IMR-90 (cell line): ENCODE measurements at regions not wholly inside any gene's neighbourhood (a gene's known extent, or its start where the extent isn't known, plus 50 kb on each side); places are given as distances from the start of the nearest gene placed in this dataset.

Source experiments
- CEBPB ChIP-seq: IDR thresholded peaks from 2 replicates; pipeline ENCODE4 v1.6.1; 2012; ENCODE audit warnings: low read depth, low read length, improper control_type of control experiment
- MAFK ChIP-seq: IDR thresholded peaks from 2 replicates; pipeline ENCODE4 v1.6.1; 2012; ENCODE audit warnings: low read depth, low read length, improper control_type of control experiment
- MAZ ChIP-seq: IDR thresholded peaks from 2 replicates; pipeline ENCODE4 v1.6.1; 2012; ENCODE audit warnings: low read depth, mild to moderate bottlenecking, low read length, improper control_type of control experiment, moderate library complexity, borderline replicate concordance
- NFE2L2 ChIP-seq: fragments of 150-350 bp; IDR thresholded peaks from 2 replicates; pipeline ENCODE4 v1.6.1; 2016; ENCODE audit warnings: low read depth, mild to moderate bottlenecking, low read length
- POLR2A ChIP-seq: IDR thresholded peaks from 2 replicates; pipeline ENCODE4 v1.6.1; 2012; ENCODE audit warnings: mild to moderate bottlenecking, low read depth, low read length
- RAD21 ChIP-seq: IDR thresholded peaks from 2 replicates; pipeline ENCODE4 v1.6.1; 2012; ENCODE audit warnings: low read length, improper control_type of control experiment
- RCOR1 ChIP-seq: IDR thresholded peaks from 2 replicates; pipeline ENCODE4 v1.6.1; 2012; ENCODE audit warnings: mild to moderate bottlenecking, low read length, improper control_type of control experiment; ENCODE audit not compliant: insufficient replicate concordance
- RFX5 ChIP-seq: IDR thresholded peaks from 2 replicates; pipeline ENCODE4 v1.8.0; 2012; ENCODE audit warnings: low read depth, mild to moderate bottlenecking, low read length, moderate library complexity
- SMC3 ChIP-seq: fragments of 150-350 bp; IDR thresholded peaks from 2 replicates; pipeline ENCODE4 v1.6.1; 2016; ENCODE audit warnings: low read depth, mild to moderate bottlenecking, antibody characterized with exemption, low read length, moderate library complexity
- TF ChIP-seq, protein P1 (sequence below): fragments of 150-350 bp; IDR thresholded peaks from 2 replicates; pipeline ENCODE4 v1.6.1; 2017; ENCODE audit warnings: mild to moderate bottlenecking, antibody characterized with exemption, low read length, low read depth
- TF ChIP-seq, protein P2 (sequence below): conservative IDR thresholded peaks from 2 replicates; pipeline ENCODE4 v1.5.1; 2012; ENCODE audit warnings: mild to moderate bottlenecking, low read depth, low read length, improper control_type of control experiment
- TF ChIP-seq, protein P3 (sequence below): fragments of 150-350 bp; IDR thresholded peaks from 2 replicates; pipeline ENCODE4 v1.6.1; 2016; ENCODE audit warnings: low read depth, mild to moderate bottlenecking, low read length, moderate library complexity, borderline replicate concordance

DNA sequence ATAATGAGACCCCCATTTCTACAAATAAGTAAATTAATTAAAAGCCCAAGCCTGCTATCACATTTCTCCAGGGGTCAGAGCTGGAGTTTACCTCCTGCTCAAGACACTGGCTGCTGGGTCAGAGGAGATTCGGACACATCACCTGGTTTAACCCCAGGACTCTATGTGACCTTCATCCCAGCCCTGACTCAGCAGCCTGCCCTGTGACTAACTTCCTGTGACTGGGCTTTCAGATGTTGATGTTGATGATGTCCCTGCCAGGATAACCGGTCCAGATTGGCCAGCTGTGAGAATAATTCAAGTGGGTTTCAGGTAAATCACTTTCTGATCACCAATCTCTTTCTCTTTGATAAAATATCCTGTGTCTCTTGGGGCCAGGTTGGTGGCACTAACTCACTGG is 102.4 kb upstream of the MAML3 start:
- TF ChIP-seq, protein P1, sequence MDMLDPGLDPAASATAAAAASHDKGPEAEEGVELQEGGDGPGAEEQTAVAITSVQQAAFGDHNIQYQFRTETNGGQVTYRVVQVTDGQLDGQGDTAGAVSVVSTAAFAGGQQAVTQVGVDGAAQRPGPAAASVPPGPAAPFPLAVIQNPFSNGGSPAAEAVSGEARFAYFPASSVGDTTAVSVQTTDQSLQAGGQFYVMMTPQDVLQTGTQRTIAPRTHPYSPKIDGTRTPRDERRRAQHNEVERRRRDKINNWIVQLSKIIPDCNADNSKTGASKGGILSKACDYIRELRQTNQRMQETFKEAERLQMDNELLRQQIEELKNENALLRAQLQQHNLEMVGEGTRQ, result no peak
- TF ChIP-seq, protein P2, sequence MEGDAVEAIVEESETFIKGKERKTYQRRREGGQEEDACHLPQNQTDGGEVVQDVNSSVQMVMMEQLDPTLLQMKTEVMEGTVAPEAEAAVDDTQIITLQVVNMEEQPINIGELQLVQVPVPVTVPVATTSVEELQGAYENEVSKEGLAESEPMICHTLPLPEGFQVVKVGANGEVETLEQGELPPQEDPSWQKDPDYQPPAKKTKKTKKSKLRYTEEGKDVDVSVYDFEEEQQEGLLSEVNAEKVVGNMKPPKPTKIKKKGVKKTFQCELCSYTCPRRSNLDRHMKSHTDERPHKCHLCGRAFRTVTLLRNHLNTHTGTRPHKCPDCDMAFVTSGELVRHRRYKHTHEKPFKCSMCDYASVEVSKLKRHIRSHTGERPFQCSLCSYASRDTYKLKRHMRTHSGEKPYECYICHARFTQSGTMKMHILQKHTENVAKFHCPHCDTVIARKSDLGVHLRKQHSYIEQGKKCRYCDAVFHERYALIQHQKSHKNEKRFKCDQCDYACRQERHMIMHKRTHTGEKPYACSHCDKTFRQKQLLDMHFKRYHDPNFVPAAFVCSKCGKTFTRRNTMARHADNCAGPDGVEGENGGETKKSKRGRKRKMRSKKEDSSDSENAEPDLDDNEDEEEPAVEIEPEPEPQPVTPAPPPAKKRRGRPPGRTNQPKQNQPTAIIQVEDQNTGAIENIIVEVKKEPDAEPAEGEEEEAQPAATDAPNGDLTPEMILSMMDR, result no peak
- TF ChIP-seq POLR2A, result no peak
- TF ChIP-seq CEBPB, result no peak
- no peak for TF ChIP-seq RFX5
- no peak for TF ChIP-seq RAD21
- TF ChIP-seq RCOR1, result no peak
- no peak for TF ChIP-seq SMC3
- TF ChIP-seq MAFK, result peak; percentile 51
- peak; percentile 81 for TF ChIP-seq NFE2L2
- TF ChIP-seq, protein P3, sequence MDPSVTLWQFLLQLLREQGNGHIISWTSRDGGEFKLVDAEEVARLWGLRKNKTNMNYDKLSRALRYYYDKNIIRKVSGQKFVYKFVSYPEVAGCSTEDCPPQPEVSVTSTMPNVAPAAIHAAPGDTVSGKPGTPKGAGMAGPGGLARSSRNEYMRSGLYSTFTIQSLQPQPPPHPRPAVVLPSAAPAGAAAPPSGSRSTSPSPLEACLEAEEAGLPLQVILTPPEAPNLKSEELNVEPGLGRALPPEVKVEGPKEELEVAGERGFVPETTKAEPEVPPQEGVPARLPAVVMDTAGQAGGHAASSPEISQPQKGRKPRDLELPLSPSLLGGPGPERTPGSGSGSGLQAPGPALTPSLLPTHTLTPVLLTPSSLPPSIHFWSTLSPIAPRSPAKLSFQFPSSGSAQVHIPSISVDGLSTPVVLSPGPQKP, result no peak
- TF ChIP-seq MAZ, result no peak
